WTC11 (cell line): ENCODE measurements at regions not wholly inside any gene's neighbourhood (a gene's known extent, or its start where the extent isn't known, plus 50 kb on each side); places are given as distances from the start of the nearest gene placed in this dataset.

Experiments used
- ATAC-seq: fragments of 200-7000 bp; cut with Tn5 transposase; 2 replicates; pipeline ENCODE4 v1.10.0; 2021; ENCODE audit warnings: mild to moderate bottlenecking, moderate library complexity
- CTCF ChIA-PET: fragments of 300-600 bp; sonication (Branson Sonifier 250); formaldehyde crosslinking; loops from one replicate; lab custom pipeline; 2021; ENCODE audit warnings: antibody characterized with exemption; lab: Charles Lee
- POLR2A ChIA-PET: fragments of 350-600 bp; sonication (Branson Sonifier 250); formaldehyde crosslinking; loops from one replicate; lab custom pipeline; 2021; ENCODE audit warnings: antibody characterized with exemption; lab: Charles Lee
- DNase-seq: peaks from one replicate; pipeline ENCODE4 v3.0.0; 2021; ENCODE audit warnings: low spot score
- H3K27ac Mint-ChIP-seq: 2 replicates; pipeline ENCODE4 v1.8.0; 2021; ENCODE audit warnings: mixed read lengths
- H3K27me3 Mint-ChIP-seq: 2 replicates; pipeline ENCODE4 v1.8.0; 2021; ENCODE audit warnings: low read depth, mild to moderate bottlenecking, moderate library complexity, mixed read lengths
- H3K36me3 Mint-ChIP-seq: 2 replicates; pipeline ENCODE4 v1.8.0; 2021; ENCODE audit warnings: mixed read lengths
- H3K4me1 Mint-ChIP-seq: 2 replicates; pipeline ENCODE4 v1.8.0; 2022; ENCODE audit warnings: mixed read lengths
- H3K4me3 Mint-ChIP-seq: 2 replicates; pipeline ENCODE4 v1.8.0; 2021; ENCODE audit warnings: mild to moderate bottlenecking, moderate library complexity, mixed read lengths
- H3K9me3 Mint-ChIP-seq: 2 replicates; pipeline ENCODE4 v1.8.0; 2021; ENCODE audit warnings: mixed read lengths
- CBFB ChIP-seq: sonication (generic); formaldehyde crosslinking; IDR thresholded peaks from 2 replicates; pipeline ENCODE4 v1.8.1; 2022; ENCODE audit warnings: mild to moderate bottlenecking, low read depth, missing genetic modification reagents
- CREM ChIP-seq: sonication (generic); formaldehyde crosslinking; IDR thresholded peaks from 2 replicates; pipeline ENCODE4 v1.8.1; 2022; ENCODE audit warnings: mild to moderate bottlenecking, missing genetic modification reagents, moderate library complexity
- E2F4 ChIP-seq: sonication (generic); formaldehyde crosslinking; IDR thresholded peaks from 2 replicates; pipeline ENCODE4 v1.8.1; 2022; ENCODE audit warnings: low read depth, mild to moderate bottlenecking, moderate library complexity, missing genetic modification reagents, borderline replicate concordance
- FOXJ3 ChIP-seq: sonication (generic); formaldehyde crosslinking; IDR thresholded peaks from 2 replicates; pipeline ENCODE4 v1.9.0; 2021; ENCODE audit warnings: missing genetic modification reagents, mild to moderate bottlenecking, borderline replicate concordance
- HMGA2 ChIP-seq: fragments of 250-450 bp; sonication (Bioruptor Pico); IDR thresholded peaks from 2 replicates; pipeline ENCODE4 v1.4.0; 2021; ENCODE audit warnings: mild to moderate bottlenecking, moderate library complexity
- JUN ChIP-seq: sonication (generic); formaldehyde crosslinking; IDR thresholded peaks from 2 replicates; pipeline ENCODE4 v1.8.0; 2023; ENCODE audit warnings: mild to moderate bottlenecking, missing genetic modification reagents
- NFYB ChIP-seq: sonication (generic); formaldehyde crosslinking; conservative IDR thresholded peaks from 2 replicates; pipeline ENCODE4 v1.8.0; 2022; ENCODE audit warnings: low read depth, missing genetic modification reagents
- NR2C2 ChIP-seq: sonication (generic); formaldehyde crosslinking; IDR thresholded peaks from 2 replicates; pipeline ENCODE4 v1.8.0; 2022; ENCODE audit warnings: mild to moderate bottlenecking, missing genetic modification reagents
- PREB ChIP-seq: sonication (generic); formaldehyde crosslinking; IDR thresholded peaks from 2 replicates; pipeline ENCODE4 v1.8.1; 2022; ENCODE audit warnings: mild to moderate bottlenecking, missing genetic modification reagents, moderate library complexity, borderline replicate concordance
- RORB ChIP-seq: fragments of 250-450 bp; sonication (Bioruptor Pico); IDR thresholded peaks from 2 replicates; pipeline ENCODE4 v1.9.0; 2021; ENCODE audit warnings: mild to moderate bottlenecking
- ZBTB21 ChIP-seq: sonication (generic); formaldehyde crosslinking; IDR thresholded peaks from 2 replicates; pipeline ENCODE4 v1.8.1; 2023; ENCODE audit warnings: mild to moderate bottlenecking, missing genetic modification reagents, borderline replicate concordance
- ZNF121 ChIP-seq: sonication (generic); formaldehyde crosslinking; IDR thresholded peaks from 2 replicates; pipeline ENCODE4 v1.8.0; 2023; ENCODE audit warnings: missing genetic modification reagents
- ZNF263 ChIP-seq: sonication (generic); formaldehyde crosslinking; IDR thresholded peaks from 2 replicates; pipeline ENCODE4 v1.8.1; 2022; ENCODE audit warnings: low read depth, mild to moderate bottlenecking, moderate library complexity, missing genetic modification reagents
- ZNF317 ChIP-seq: sonication (generic); formaldehyde crosslinking; IDR thresholded peaks from 2 replicates; pipeline ENCODE4 v1.8.1; 2023; ENCODE audit warnings: low read depth, mild to moderate bottlenecking, moderate library complexity, missing genetic modification reagents, borderline replicate concordance
- ZNF416 ChIP-seq: fragments of 250-450 bp; sonication (Bioruptor Pico); IDR thresholded peaks from 2 replicates; pipeline ENCODE4 v1.9.0; 2021; ENCODE audit warnings: mild to moderate bottlenecking, inconsistent platforms
- TF ChIP-seq, protein P1 (sequence below): sonication (generic); formaldehyde crosslinking; IDR thresholded peaks from 2 replicates; pipeline ENCODE4 v1.8.1; 2023; ENCODE audit warnings: mild to moderate bottlenecking, missing genetic modification reagents
- TF ChIP-seq, protein P2 (sequence below): sonication (generic); formaldehyde crosslinking; IDR thresholded peaks from 2 replicates; pipeline ENCODE4 v1.8.1; 2023; ENCODE audit warnings: mild to moderate bottlenecking, moderate library complexity, missing genetic modification reagents
- TF ChIP-seq, protein P3 (sequence below): sonication (generic); formaldehyde crosslinking; IDR thresholded peaks from 2 replicates; pipeline ENCODE4 v1.8.0; 2023; ENCODE audit warnings: mild to moderate bottlenecking, missing genetic modification reagents
- TF ChIP-seq, protein P4 (sequence below): sonication (generic); formaldehyde crosslinking; IDR thresholded peaks from 2 replicates; pipeline ENCODE4 v1.8.1; 2023; ENCODE audit warnings: mild to moderate bottlenecking, missing genetic modification reagents
- TF ChIP-seq, protein P5 (sequence below): sonication (generic); formaldehyde crosslinking; conservative IDR thresholded peaks from 2 replicates; pipeline ENCODE4 v1.8.1; 2023; ENCODE audit warnings: mild to moderate bottlenecking, low read depth, missing genetic modification reagents, moderate library complexity

- H3K27me3 Mint-ChIP-seq = no peaks in the 10 kb centered on the region; the same call in 1 of the 2 replicates
- H3K4me3 Mint-ChIP-seq = no peak overlapping the region
- DNase-seq (no peak), ATAC-seq (no peak)
- CTCF ChIA-PET = interaction anchor here (1.6 kb wide), 1 partner anchor 145 kb away, joined by 6 read pairs; no protein-coding TSS in a partner anchor
- peaks cover 24% of the 10 kb centered on the region for H3K4me1 Mint-ChIP-seq
- H3K36me3 Mint-ChIP-seq = no peaks in the 10 kb centered on the region
- no peak for TF ChIP-seq ZNF121 (CRISPR knock-in tag)
- no peak for TF ChIP-seq HMGA2 (CRISPR knock-in tag)
- TF ChIP-seq, protein P1, sequence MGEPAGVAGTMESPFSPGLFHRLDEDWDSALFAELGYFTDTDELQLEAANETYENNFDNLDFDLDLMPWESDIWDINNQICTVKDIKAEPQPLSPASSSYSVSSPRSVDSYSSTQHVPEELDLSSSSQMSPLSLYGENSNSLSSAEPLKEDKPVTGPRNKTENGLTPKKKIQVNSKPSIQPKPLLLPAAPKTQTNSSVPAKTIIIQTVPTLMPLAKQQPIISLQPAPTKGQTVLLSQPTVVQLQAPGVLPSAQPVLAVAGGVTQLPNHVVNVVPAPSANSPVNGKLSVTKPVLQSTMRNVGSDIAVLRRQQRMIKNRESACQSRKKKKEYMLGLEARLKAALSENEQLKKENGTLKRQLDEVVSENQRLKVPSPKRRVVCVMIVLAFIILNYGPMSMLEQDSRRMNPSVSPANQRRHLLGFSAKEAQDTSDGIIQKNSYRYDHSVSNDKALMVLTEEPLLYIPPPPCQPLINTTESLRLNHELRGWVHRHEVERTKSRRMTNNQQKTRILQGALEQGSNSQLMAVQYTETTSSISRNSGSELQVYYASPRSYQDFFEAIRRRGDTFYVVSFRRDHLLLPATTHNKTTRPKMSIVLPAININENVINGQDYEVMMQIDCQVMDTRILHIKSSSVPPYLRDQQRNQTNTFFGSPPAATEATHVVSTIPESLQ = no peak
- no peak for TF ChIP-seq FOXJ3
- TF ChIP-seq E2F4 (CRISPR knock-in tag) = no peak
- TF ChIP-seq, protein P2, sequence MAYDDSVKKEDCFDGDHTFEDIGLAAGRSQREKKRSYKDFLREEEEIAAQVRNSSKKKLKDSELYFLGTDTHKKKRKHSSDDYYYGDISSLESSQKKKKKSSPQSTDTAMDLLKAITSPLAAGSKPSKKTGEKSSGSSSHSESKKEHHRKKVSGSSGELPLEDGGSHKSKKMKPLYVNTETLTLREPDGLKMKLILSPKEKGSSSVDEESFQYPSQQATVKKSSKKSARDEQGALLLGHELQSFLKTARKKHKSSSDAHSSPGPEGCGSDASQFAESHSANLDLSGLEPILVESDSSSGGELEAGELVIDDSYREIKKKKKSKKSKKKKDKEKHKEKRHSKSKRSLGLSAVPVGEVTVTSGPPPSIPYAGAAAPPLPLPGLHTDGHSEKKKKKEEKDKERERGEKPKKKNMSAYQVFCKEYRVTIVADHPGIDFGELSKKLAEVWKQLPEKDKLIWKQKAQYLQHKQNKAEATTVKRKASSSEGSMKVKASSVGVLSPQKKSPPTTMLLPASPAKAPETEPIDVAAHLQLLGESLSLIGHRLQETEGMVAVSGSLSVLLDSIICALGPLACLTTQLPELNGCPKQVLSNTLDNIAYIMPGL = no peak
- TF ChIP-seq, protein P3, sequence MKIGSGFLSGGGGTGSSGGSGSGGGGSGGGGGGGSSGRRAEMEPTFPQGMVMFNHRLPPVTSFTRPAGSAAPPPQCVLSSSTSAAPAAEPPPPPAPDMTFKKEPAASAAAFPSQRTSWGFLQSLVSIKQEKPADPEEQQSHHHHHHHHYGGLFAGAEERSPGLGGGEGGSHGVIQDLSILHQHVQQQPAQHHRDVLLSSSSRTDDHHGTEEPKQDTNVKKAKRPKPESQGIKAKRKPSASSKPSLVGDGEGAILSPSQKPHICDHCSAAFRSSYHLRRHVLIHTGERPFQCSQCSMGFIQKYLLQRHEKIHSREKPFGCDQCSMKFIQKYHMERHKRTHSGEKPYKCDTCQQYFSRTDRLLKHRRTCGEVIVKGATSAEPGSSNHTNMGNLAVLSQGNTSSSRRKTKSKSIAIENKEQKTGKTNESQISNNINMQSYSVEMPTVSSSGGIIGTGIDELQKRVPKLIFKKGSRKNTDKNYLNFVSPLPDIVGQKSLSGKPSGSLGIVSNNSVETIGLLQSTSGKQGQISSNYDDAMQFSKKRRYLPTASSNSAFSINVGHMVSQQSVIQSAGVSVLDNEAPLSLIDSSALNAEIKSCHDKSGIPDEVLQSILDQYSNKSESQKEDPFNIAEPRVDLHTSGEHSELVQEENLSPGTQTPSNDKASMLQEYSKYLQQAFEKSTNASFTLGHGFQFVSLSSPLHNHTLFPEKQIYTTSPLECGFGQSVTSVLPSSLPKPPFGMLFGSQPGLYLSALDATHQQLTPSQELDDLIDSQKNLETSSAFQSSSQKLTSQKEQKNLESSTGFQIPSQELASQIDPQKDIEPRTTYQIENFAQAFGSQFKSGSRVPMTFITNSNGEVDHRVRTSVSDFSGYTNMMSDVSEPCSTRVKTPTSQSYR (CRISPR knock-in tag) = no peak
- TF ChIP-seq, protein P4, sequence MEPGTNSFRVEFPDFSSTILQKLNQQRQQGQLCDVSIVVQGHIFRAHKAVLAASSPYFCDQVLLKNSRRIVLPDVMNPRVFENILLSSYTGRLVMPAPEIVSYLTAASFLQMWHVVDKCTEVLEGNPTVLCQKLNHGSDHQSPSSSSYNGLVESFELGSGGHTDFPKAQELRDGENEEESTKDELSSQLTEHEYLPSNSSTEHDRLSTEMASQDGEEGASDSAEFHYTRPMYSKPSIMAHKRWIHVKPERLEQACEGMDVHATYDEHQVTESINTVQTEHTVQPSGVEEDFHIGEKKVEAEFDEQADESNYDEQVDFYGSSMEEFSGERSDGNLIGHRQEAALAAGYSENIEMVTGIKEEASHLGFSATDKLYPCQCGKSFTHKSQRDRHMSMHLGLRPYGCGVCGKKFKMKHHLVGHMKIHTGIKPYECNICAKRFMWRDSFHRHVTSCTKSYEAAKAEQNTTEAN = no peak
- TF ChIP-seq NR2C2 = no peak
- TF ChIP-seq ZBTB21 (CRISPR knock-in tag) = no peak
- no peak for TF ChIP-seq JUN
- TF ChIP-seq ZNF263 = no peak
- no peak for TF ChIP-seq ZNF416 (CRISPR knock-in tag)
- TF ChIP-seq RORB = no peak
- no peak for TF ChIP-seq ZNF317 (CRISPR knock-in tag)
- TF ChIP-seq NFYB (CRISPR knock-in tag) = no peak
- TF ChIP-seq CREM (CRISPR knock-in tag) = no peak
- TF ChIP-seq, protein P5, sequence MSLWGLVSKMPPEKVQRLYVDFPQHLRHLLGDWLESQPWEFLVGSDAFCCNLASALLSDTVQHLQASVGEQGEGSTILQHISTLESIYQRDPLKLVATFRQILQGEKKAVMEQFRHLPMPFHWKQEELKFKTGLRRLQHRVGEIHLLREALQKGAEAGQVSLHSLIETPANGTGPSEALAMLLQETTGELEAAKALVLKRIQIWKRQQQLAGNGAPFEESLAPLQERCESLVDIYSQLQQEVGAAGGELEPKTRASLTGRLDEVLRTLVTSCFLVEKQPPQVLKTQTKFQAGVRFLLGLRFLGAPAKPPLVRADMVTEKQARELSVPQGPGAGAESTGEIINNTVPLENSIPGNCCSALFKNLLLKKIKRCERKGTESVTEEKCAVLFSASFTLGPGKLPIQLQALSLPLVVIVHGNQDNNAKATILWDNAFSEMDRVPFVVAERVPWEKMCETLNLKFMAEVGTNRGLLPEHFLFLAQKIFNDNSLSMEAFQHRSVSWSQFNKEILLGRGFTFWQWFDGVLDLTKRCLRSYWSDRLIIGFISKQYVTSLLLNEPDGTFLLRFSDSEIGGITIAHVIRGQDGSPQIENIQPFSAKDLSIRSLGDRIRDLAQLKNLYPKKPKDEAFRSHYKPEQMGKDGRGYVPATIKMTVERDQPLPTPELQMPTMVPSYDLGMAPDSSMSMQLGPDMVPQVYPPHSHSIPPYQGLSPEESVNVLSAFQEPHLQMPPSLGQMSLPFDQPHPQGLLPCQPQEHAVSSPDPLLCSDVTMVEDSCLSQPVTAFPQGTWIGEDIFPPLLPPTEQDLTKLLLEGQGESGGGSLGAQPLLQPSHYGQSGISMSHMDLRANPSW = no peak
- TF ChIP-seq PREB (CRISPR knock-in tag) = no peak
- TF ChIP-seq CBFB (CRISPR knock-in tag) = no peak
- POLR2A ChIA-PET = interaction anchor here (0.6 kb wide), 1 partner anchor 982 kb away, joined by 3 read pairs; no protein-coding TSS in a partner anchor
- H3K27ac Mint-ChIP-seq = no peak overlapping the region
- H3K9me3 Mint-ChIP-seq = peaks cover 7% of the 10 kb centered on the region
Measured at GRCh38 chr11:16468735-16469453, 112.5 kb upstream of the SOX6 start.
